Activated CD4-positive, alpha-beta T cell treated with anti-CD3 and anti-CD28 coated beads for 48 hours (primary cell): ENCODE measurements at regions not wholly inside any gene's neighbourhood (a gene's known extent, or its start where the extent isn't known, plus 50 kb on each side); places are given as distances from the start of the nearest gene placed in this dataset.

Experiments used
- DNase-seq: peaks from one replicate; pipeline ENCODE4 v3.0.0-alpha.2; 2020

- DNase-seq: no peak
These were observed 55.3 kb upstream of the DPH5 start for GRCh38 chr1:101080859-101081258.

GRCh38 chr1:101079341-101079740 is 53.8 kb upstream of the DPH5 start:
- DNase-seq: no peak

GRCh38 chr1:101077849-101078248 is 52.3 kb upstream of the DPH5 start:
- no peak for DNase-seq

GRCh38 chr1:101075926-101076325 is 50.3 kb upstream of the DPH5 start:
- no peak for DNase-seq
